ENCODE measurements at regions not wholly inside any gene's neighbourhood (a gene's known extent, or its start where the extent isn't known, plus 50 kb on each side); places are given as distances from the start of the nearest gene placed in this dataset.

- H3K27me3 ChIP-seq (ENCODE audit: control insufficient read depth, low read length): no peaks in the 10 kb centered on the region
These were observed 312.8 kb upstream of the EPHA5 start for GRCh38 chr4:65983061-65983460.

GRCh38 chr4:65976287-65976686 is 306.0 kb upstream of the EPHA5 start:
- Histone ChIP-seq H3K9me2 (replicated peaks; ENCODE audit: control insufficient read depth, low read length) (no peaks in the 10 kb centered on the region), H3K9me3 (ENCODE audit: control insufficient read depth, insufficient read depth, low read length) (no peaks in the 10 kb centered on the region), H3K4me1 (ENCODE audit: control insufficient read depth, low read length) (no peaks in the 10 kb centered on the region), H3K4me3 (ENCODE audit: low read length) (no peak overlapping the region), H3K79me2 (ENCODE audit: control insufficient read depth, low read length) (no peaks in the 10 kb centered on the region), H4K20me1 (ENCODE audit: control insufficient read depth, insufficient read depth, low read depth, low read length) (no peaks in the 10 kb centered on the region), H3K36me3 (ENCODE audit: control insufficient read depth, low read length) (no peaks in the 10 kb centered on the region), H3K4me2 (ENCODE audit: low read length) (no peak overlapping the region), H3K27me3 (ENCODE audit: control insufficient read depth, low read length) (no peaks in the 10 kb centered on the region), H3K27ac (ENCODE audit: low read depth, low read length) (no peak overlapping the region), H3F3A (ENCODE audit: control insufficient read depth, insufficient read depth) (no peaks in the 10 kb centered on the region)
- no peak for TF ChIP-seq CTCF (IDR thresholded peaks at IDR 0.05; ENCODE audit: low read depth, low read length, poor library complexity, severe bottlenecking)
- TF ChIP-seq EZH2phosphoT487 (IDR thresholded peaks at IDR 0.05; ENCODE audit: borderline replicate concordance, low read length): no peak

More at GRCh38 chr4:65983061-65983460, 312.8 kb upstream of the EPHA5 start:
- Histone ChIP-seq H3K9me2 (replicated peaks; ENCODE audit: control insufficient read depth, low read length) (no peaks in the 10 kb centered on the region), H3K79me2 (ENCODE audit: control insufficient read depth, low read length) (no peaks in the 10 kb centered on the region), H3K4me3 (ENCODE audit: low read length) (no peak overlapping the region), H4K20me1 (ENCODE audit: control insufficient read depth, insufficient read depth, low read depth, low read length) (no peaks in the 10 kb centered on the region), H3K4me1 (ENCODE audit: control insufficient read depth, low read length) (no peaks in the 10 kb centered on the region), H3K9me3 (ENCODE audit: control insufficient read depth, insufficient read depth, low read length) (no peaks in the 10 kb centered on the region), H3F3A (ENCODE audit: control insufficient read depth, insufficient read depth) (no peaks in the 10 kb centered on the region), H3K27ac (ENCODE audit: low read depth, low read length) (no peak overlapping the region), H3K36me3 (ENCODE audit: control insufficient read depth, low read length) (no peaks in the 10 kb centered on the region), H3K4me2 (ENCODE audit: low read length) (no peak overlapping the region)
- TF ChIP-seq EZH2phosphoT487 (IDR thresholded peaks at IDR 0.05; ENCODE audit: borderline replicate concordance, low read length) (no peak), CTCF (IDR thresholded peaks at IDR 0.05; ENCODE audit: low read depth, low read length, poor library complexity, severe bottlenecking) (no peak)

GRCh38 chr4:65973186-65973585 is 302.9 kb upstream of the EPHA5 start:
- H3F3A ChIP-seq (ENCODE audit: control insufficient read depth, insufficient read depth): no peaks in the 10 kb centered on the region
- H3K79me2 ChIP-seq (ENCODE audit: control insufficient read depth, low read length): no peaks in the 10 kb centered on the region
- H4K20me1 ChIP-seq (ENCODE audit: control insufficient read depth, insufficient read depth, low read depth, low read length): no peaks in the 10 kb centered on the region
- TF ChIP-seq EZH2phosphoT487 (IDR thresholded peaks at IDR 0.05; ENCODE audit: borderline replicate concordance, low read length): no peak
- no peak for TF ChIP-seq CTCF (IDR thresholded peaks at IDR 0.05; ENCODE audit: low read depth, low read length, poor library complexity, severe bottlenecking)
- H3K9me2 ChIP-seq (replicated peaks; ENCODE audit: control insufficient read depth, low read length): no peaks in the 10 kb centered on the region
- no peak overlapping the region for H3K27ac ChIP-seq (ENCODE audit: low read depth, low read length)
- no peaks in the 10 kb centered on the region for H3K27me3 ChIP-seq (ENCODE audit: control insufficient read depth, low read length)
- no peaks in the 10 kb centered on the region for H3K36me3 ChIP-seq (ENCODE audit: control insufficient read depth, low read length)
- H3K4me3 ChIP-seq (ENCODE audit: low read length): no peak overlapping the region
- no peaks in the 10 kb centered on the region for H3K9me3 ChIP-seq (ENCODE audit: control insufficient read depth, insufficient read depth, low read length)
- H3K4me2 ChIP-seq (ENCODE audit: low read length): no peak overlapping the region
- H3K4me1 ChIP-seq (ENCODE audit: control insufficient read depth, low read length): no peaks in the 10 kb centered on the region

GRCh38 chr4:65971686-65972085 is 301.4 kb upstream of the EPHA5 start:
- Histone ChIP-seq H3K4me3 (ENCODE audit: low read length) (no peak overlapping the region), H3K27me3 (ENCODE audit: control insufficient read depth, low read length) (no peaks in the 10 kb centered on the region), H3K4me2 (ENCODE audit: low read length) (no peak overlapping the region), H4K20me1 (ENCODE audit: control insufficient read depth, insufficient read depth, low read depth, low read length) (no peaks in the 10 kb centered on the region), H3K9me2 (replicated peaks; ENCODE audit: control insufficient read depth, low read length) (no peaks in the 10 kb centered on the region), H3K27ac (ENCODE audit: low read depth, low read length) (no peak overlapping the region), H3K36me3 (ENCODE audit: control insufficient read depth, low read length) (no peaks in the 10 kb centered on the region), H3K4me1 (ENCODE audit: control insufficient read depth, low read length) (no peaks in the 10 kb centered on the region), H3F3A (ENCODE audit: control insufficient read depth, insufficient read depth) (no peaks in the 10 kb centered on the region), H3K79me2 (ENCODE audit: control insufficient read depth, low read length) (no peaks in the 10 kb centered on the region), H3K9me3 (ENCODE audit: control insufficient read depth, insufficient read depth, low read length) (no peaks in the 10 kb centered on the region)
- TF ChIP-seq CTCF (IDR thresholded peaks at IDR 0.05; ENCODE audit: low read depth, low read length, poor library complexity, severe bottlenecking) (no peak), EZH2phosphoT487 (IDR thresholded peaks at IDR 0.05; ENCODE audit: borderline replicate concordance, low read length) (no peak)
